NCI-H2196 treated with DMSO at 0.1 percent for 48 hours (cell line): ENCODE measurements at regions not wholly inside any gene's neighbourhood (a gene's known extent, or its start where the extent isn't known, plus 50 kb on each side); places are given as distances from the start of the nearest gene placed in this dataset.

ENCODE experiments used
- DNase-seq: peaks from one replicate; lab custom pipeline; 2025; ENCODE audit not compliant: unreplicated experiment; lab: John Stamatoyannopoulos, UW

DNA sequence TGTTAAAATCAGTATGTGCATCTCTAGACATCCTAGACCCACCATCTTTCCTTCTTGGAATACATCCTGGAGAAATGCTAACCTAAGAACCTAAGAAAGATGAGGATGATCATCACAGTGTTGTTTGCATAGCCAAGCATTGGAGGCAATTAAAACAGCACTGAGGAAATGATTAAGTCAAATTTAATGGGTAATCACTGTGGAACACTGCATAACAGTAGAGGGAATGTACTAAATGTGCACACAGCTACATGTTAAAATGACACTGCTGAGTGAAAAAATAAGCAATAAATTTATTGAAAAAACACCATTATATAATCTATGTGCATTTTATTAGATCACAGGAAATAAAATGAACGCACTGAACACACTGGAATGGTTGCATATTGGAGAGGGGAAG is 987.1 kb upstream of the SEL1L start:
- DNase-seq: no peak

DNA sequence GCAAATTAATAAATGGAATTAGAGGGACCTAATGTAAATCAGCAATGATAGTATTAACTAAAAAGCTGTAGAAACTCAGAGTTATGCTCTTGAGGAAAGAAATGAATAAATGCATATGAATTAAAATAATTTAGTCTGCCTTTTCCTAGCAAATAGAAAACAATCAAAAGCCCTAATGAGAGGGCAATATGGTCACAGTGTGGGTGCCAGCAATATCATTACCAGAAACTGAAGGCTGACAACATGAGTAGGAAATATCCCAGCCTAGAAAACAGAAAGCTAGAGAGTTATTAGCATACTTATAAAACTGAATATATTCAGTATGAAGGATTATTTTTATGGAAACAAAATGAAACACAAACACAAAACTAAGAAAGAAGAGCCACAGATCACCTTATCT is 987.5 kb upstream of the SEL1L start:
- no peak for DNase-seq

DNA sequence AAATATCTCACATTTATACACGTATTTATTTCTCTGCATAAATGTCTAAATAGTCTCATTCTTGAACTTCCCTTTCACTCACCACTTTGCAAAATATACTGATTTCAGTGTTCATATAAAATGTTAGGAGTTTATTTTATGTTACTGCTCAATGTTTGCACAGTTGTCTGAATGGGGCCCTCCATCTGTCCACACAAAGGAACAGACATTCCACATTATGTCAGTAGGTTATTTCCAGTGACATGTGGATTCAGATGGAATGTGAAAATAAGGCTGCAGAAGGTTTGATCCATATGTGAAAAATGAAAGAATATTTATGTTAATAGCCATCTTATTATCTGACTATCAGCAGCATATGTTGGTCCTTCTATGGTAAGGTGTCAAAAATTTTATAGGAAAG is 994.4 kb upstream of the SEL1L start:
- no peak for DNase-seq

DNA sequence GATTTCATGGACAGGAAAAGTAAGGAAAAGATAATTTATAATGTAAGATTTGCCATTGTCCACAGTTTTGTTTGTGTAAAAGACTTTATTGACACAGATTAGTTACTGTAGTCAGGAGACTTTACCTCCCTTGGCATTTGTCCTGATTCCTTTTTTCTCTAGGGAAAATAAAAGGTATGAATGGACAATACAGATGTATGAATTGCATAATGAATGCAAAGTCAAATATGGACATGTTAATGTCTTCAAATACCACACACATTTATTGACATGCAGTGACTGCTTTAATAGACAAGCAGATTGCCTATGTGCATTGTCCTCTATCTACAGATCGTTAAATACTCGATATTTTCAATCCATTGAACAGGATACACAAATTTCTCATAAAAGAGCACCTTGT is 999.7 kb upstream of the SEL1L start:
- no peak for DNase-seq

DNA sequence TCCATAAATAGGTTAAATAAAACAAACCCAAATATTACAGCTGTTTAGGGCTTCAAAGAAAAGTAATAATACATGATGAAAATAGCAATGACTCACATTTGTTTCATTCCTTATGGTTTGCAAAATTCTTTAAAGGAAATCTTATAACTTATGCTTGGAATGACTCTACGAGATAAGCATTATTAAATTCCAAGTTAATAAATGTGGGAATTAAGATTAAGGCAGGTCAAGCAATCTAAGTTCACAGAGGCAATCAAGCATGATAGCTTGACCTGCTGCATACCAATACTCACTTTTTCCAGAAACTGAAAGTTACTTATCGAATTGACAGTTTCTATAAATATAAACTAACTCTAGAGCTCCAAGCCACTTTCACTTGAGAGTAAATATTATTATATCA is 1002.9 kb upstream of the SEL1L start:
- no peak for DNase-seq

DNA sequence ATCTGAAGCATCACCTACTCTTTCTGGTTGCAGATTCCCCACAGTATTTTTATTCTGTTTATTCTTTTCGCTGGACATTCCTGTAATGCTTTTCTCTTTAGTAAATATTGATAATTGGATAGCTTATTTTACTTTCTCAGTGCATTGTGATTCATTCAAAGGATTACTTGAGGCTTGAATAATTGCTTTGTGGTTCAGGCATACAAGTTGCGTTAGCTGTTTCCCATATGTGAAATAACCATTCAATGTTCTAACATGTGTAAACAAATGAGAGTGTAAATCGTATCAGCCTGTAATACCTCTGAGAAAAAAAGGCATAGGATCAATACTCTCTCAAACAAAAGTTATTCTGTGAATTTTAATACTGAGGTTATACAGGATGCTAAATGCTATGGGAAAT is 1004.2 kb upstream of the SEL1L start:
- no peak for DNase-seq

DNA sequence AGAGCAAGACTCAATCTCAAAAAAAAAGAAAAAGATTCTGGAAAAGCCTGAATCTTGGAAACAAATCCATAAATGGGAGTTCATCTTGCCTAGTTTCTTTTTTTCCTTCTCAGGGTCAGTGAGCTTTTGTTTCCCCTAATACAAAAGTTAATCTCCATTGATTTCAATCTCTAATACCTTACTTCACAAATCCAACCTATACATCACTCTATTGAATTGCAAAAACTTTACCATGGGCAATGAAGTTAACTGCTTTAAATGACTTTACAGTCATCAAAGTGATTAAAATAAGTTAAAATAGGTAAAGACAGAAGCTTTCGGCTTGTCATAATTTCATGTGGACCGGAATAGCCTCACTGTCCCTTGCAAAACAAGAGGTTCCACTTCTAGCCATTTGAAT is 1012.7 kb upstream of the SEL1L start:
- no peak for DNase-seq

DNA sequence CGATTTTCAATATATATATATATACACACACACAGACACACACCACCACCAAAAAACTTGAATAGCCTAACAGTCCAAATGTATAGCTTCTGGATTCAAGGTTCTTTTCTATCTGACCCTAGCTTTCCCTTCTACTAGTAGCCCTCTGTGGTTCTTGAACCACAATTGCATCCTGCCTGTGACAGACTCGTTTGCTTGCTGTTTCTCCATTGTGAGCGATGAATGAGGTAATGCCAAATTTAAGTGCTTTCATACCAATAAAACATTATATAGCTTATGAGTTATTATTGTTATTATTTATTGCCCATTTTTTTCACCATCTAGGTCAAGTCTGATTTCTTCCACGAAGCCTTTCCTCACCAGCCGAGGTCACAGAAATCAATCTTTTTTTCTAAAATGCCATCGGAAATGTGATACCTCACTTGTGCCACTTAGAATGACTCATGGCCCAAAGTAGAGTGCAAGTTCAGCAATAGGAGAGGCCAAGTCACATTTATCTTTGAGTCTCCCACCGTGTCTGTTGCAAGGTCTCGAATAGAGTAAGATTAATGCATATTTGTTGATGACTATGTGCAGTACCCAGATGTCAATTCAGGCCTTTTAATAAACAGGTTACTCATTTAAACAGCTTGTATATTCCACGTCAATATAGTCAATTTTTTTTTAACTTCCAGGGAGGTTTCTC is 1015.8 kb upstream of the SEL1L start:
- no peak for DNase-seq

DNA sequence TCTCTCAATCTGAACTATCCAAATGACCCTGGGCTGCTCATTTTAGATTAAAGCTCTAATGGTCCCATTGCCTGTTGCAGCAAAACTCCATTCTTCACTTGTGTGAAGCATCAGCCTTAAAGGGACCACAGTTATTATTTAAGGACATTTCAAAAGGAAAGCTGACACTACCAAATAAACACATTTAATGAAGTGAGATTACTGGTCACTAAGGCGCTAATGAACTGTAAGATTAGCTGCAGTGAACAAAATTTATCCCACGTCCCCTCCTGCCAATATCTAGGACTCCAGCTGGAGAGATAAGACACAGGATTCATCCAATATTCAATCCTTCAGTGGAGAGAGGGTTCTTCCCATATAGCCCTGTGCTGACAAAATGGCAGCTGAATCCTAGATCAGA is 1029.2 kb upstream of the SEL1L start:
- DNase-seq: no peak

DNA sequence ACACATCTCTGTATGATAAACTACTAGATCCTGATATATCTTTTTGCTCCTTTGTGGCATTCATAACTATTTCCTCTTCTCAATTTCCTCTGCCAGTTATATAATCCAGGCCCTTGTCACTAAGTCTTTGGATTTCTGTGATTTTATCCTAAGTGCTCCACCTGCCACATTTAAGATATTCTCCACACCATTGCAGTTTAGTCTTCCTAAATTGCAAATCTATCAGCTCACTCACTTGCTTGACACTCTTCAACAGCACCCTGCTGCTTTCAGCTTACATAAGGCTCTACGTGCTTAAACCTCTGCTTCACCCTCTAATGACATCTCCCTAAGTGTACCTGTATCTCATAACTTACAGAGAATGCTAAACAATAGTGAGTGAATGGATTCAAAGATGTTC is 1032.2 kb upstream of the SEL1L start:
- no peak for DNase-seq

DNA sequence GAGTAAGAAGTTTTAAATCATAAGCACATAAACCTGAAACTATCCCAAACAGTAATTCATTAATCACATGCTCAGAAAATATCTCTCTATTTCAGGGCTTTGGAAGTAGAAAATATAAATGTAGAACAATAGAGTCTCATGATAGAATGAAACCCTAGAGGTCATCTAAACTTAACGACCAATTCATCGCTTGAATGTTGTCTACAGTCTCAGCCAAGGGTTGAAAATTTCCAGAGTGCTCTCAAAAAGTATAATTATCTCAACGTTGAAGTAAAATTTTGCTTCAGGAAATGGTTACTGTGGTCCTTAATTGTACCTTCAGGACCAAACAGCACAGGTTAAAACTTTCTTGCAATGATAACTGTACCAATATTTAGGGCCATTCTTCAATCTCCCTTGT is 1053.6 kb upstream of the SEL1L start:
- no peak for DNase-seq

DNA sequence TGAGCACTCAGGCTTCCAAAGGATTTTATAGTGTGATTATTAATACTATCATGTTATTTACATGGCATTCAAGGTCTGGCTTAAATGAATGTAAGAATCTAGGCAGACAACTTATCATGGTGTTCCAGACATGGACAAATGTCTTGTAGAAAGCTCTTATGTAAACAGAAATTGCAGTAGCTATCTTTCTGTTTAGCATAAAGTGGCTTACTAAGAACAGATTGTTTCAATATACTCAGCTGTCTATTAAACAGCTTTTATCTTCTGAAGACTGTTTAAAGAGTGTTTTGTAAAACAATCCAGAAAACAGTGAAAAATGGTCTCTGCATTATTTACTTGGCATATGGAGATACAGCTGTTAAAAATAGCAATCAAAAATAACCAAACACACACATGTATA is 1061.8 kb upstream of the SEL1L start:
- no peak for DNase-seq

DNA sequence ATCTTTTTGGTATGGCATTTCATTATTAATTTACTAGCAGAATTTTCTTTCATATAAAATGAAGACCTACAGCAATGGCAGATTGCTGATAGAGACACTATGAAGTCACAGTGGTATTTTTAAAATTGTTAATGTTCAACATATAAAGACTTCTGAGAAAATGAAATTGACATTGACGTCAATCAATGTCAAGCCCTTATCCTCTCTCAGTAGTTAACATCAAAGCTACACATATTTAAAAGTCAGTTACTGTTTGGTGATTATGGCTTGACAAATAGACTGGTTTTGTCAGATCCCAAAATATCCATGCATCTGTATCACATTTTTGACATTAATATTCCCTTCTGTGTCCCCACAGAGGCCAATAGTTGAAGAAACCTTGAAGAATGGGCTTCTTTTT is 1069.1 kb upstream of the SEL1L start:
- no peak for DNase-seq

DNA sequence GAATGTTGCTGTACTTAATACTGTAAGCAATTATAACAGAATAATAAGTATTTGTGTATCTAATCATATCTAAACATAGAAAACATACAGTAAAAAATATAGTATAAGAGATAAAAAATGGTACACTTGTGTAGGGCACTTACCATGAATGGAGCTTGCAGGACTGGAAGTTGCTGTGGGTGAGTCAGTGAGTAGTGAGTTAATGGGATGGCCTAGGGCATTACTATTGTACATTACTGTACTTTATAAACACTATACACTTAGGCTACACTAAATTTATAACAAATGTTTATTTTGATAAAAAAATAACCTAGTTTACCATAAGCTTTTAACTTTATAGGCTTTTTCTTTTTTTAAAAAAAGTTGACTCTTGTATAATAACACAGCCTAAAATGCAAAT is 1071.2 kb upstream of the SEL1L start:
- DNase-seq: no peak

DNA sequence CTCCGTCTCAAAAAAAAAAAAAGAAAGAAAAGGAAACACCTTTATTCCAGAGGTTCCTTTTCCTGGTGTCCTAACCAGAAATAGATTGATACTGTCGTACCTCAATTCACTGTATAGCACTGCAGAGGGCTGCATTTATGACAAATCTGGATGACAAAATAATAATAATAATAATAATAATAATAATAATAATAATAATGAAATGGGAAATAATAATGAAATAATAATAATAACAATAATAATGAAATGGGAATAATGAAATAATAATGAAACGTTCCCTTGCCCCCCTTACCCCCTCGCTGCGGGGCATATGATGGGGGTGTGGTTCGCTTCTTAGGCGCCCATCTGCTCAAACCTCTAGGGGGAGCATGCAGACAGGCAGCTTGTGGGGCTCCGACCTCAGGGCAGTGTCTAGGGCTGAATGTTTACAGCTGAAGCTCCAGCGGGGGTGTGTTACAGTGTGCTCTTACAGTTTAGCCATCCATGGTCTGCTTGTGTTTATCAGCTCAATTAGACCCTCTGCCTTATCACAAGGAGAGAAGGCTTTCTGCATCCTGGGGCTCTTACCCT is 1088.3 kb upstream of the SEL1L start:
- no peak for DNase-seq

DNA sequence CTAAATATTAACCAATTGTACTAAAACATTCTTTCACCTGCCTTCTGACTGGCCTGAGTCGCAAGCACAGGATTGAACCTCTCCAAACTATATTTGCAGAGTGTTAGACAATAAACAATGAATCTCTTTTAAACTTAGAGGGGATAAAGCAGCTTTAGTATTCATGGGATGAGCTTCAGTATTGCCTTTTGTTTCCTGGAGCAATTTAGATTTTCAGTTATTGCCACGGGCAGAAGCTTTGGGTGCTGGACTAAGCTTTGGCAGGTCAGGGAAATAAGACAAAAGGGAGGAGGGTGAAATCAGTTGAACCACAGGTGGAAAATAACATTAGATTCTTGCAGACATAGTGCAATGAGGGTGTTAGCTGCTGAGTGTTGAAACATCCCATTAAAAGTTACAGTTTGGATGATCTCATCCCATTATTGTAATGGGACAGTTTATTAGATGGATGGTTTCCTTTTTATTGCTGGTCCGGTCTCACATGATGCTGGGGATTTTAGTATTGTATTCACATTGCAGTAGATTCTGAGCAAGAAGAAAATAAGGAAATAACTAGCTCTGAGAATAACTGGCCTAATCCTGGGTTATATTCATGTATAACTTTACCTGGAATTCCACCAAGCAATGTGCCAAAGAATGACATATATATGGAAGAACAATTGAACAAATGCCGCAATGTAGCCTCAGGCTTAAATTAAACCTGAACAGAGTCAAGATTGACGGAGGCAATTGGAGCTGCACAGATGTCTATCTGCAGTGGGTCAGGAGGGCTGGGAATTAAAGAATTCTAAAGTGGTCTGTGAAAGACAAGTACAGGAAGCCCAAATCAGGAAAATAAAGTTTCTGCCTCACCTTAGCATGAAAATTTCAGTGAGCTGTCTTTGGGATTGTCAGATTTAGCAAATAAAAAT is 1092.8 kb upstream of the SEL1L start:
- no peak for DNase-seq

DNA sequence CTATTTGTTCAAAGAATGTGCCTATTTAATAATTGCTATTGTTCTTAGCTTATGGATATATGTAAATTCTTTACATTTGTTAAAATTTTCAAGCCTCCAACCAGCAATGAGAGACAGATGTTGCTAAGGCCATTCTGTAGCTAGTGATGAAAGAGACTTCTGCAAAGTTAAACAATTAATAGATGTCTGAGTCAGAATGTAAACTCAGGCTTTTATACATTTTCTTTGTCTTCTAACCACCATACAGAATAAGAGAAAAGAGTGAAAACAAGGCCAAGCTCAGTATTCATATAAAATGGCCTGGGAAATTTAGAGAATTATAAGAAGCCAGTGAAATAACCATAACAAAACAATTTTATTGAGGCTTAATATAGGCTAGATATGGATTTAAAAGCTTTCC is 1102.3 kb upstream of the SEL1L start:
- no peak for DNase-seq

DNA sequence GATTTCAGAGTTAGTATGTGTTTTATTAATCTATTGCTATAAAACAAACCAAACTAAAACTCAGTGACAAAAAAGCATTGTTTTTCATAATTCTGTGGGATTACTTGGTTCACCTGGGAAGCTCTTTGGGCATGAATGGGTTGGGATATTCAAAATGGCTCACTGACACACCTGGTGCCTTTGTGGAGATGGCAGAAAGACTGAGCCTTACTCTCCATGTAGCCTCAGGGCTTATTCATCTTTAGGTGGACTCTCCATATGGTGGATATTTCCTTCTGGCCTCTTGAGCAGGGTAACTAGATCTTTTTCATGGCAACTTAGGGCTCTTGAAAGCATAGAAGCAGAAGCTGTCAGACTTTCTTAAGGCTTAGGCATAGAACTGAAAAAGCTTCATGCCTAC is 1102.8 kb upstream of the SEL1L start:
- no peak for DNase-seq

DNA sequence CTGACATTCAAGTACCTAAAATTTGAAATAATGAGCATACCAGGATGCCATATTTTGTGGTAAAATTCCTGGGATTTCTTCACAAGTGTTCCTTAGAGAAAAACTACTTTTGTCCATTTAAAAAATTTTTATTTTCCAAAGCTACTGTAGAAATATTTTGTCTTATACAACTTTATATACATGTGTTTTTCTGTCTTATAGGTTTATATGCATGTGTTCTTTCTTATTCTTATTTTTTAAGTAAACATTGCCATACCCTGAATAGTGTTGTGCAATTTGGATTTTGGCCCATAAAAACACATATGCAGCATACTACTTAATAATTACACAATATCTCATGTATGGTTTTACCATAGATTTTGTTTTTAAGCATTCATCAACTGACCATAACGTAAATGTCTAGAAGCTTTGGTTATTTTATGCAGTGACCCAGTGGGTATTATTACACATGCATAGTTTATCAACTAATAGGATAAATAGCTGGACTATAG is 1107.4 kb upstream of the SEL1L start:
- no peak for DNase-seq

DNA sequence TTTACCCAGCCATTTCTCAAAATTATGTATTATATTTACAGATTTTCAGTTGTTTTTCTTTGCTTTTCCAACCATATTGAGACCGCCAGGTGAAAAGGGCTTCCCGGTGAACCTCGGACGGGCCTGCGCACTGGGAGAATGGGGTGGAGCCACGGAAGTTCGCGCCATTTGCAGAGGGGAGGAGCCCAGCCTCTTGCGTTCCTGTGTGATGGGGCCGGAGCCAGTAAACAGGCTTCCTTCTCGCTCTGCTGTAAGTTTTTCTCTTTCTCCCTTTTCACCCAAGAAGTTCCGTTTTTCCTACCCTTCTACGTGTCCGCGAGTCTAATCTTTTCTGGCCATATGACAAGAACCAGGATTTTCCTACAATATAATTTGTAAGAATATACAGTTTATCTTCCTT is 1108.8 kb upstream of the SEL1L start:
- no peak for DNase-seq

DNA sequence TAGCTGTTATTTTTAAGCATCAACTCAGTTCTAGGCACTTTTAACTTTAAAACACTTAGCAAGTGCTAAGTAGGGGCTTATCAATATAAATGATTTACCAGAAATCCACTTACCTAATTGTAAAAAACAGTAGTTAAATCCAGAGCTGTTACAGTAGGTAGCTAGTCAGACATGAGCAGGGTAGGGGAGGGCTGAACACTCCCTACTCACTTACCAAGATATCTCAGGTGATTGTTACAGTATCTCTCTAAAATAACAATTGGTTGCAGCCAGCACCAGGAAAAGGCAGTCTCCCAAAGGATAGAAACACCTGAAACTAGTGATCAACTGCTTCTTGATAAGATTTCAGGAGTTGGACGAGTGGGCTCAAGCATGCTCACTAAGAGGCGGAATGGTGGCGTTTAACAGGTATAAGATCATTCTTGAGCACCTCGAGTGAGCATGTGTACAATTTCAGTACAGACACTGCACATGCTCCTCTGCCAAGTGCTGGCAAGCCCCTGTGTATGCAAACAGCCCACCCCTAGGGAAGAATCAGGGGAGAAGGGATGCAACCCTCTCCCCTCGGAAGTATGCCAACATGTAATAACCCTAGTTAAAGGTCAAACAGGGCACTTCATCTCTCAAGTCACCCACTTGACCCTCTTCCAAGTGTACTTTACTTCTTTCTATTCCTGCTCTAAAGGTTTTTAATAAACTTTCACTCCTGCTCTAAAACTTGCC is 1113.6 kb upstream of the SEL1L start:
- no peak for DNase-seq

DNA sequence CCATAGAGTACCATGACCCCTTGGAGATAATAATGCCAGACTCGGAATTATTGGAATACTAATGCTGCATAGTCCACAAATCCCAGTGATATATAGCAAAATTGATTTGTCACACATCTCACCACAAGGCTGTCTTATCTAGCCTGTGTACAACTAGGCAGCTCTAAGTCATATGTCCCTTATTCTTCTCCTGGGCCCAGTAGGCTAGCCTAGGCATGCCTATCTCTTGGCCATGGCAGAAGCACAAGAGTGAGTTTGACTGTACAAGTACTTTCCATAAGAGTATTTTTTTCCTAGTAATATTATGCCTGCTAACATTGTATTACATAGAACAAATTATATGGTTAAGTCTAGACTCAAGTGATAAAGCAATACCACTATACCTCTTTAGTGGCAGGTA is 1122.1 kb upstream of the SEL1L start:
- DNase-seq: no peak
